ENCODE measurements at regions not wholly inside any gene's neighbourhood (a gene's known extent, or its start where the extent isn't known, plus 50 kb on each side); places are given as distances from the start of the nearest gene placed in this dataset.

DNA sequence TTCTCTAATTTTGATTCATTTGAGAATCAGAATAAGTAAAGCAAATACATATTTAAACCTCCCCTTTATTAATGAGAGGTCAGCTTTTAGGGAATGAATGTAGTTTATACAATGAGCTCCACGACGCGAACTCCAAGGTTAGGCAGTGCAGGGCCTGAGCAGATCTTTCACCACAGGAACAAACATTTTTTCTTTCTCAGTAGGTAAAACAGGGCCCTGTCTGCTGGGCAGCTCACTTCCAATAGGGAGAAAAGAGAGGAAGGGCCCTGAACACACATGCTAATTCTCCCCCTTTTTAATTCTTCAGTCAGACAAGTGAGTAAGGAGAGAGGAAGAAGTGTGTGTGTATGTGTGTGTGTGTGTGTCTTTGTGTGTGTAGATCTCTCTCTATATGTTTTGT is 682.4 kb upstream of the TMEFF2 start:
- no peaks in the 10 kb centered on the region for H3K4me1 ChIP-seq (ENCODE audit: control insufficient read depth, insufficient read depth, low read length)
- no peak overlapping the region for H3K27ac ChIP-seq (ENCODE audit: low read depth, low read length)
- H3K9ac ChIP-seq (ENCODE audit: low read length): no peak overlapping the region
- H3K27me3 ChIP-seq (ENCODE audit: control insufficient read depth, insufficient read depth, low read length): no peaks in the 10 kb centered on the region
- H3K36me3 ChIP-seq (ENCODE audit: control insufficient read depth, insufficient read depth, low read length): no peaks in the 10 kb centered on the region
- H3K9me3 ChIP-seq (ENCODE audit: control insufficient read depth, insufficient read depth, low read depth, low read length): no peaks in the 10 kb centered on the region
- H3K4me3 ChIP-seq (ENCODE audit: low read depth, low read length): no peak overlapping the region

DNA sequence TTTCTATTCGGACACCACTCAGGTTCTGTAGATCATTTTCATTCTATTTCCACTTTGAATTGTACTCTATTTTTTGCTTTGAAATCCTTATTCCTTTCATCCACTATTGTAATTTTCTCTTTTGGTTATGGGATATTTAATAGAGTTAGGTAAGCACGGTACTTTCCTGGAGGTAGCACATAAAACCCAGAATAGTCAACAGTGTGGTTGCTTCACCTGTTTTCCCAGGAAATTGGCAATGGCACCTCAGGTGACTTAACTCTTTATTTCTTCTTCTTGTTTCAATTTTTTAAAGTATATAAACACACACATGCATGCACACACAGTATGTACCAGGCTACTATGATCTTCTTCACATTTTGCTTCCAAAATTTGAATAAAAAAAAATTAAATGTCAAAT is 682.0 kb upstream of the TMEFF2 start:
- no peaks in the 10 kb centered on the region for H3K27me3 ChIP-seq (ENCODE audit: control insufficient read depth, insufficient read depth, low read length)
- no peaks in the 10 kb centered on the region for H3K4me1 ChIP-seq (ENCODE audit: control insufficient read depth, insufficient read depth, low read length)
- H3K9ac ChIP-seq (ENCODE audit: low read length): no peak overlapping the region
- H3K36me3 ChIP-seq (ENCODE audit: control insufficient read depth, insufficient read depth, low read length): no peaks in the 10 kb centered on the region
- no peaks in the 10 kb centered on the region for H3K9me3 ChIP-seq (ENCODE audit: control insufficient read depth, insufficient read depth, low read depth, low read length)
- no peak overlapping the region for H3K27ac ChIP-seq (ENCODE audit: low read depth, low read length)
- no peak overlapping the region for H3K4me3 ChIP-seq (ENCODE audit: low read depth, low read length)

DNA sequence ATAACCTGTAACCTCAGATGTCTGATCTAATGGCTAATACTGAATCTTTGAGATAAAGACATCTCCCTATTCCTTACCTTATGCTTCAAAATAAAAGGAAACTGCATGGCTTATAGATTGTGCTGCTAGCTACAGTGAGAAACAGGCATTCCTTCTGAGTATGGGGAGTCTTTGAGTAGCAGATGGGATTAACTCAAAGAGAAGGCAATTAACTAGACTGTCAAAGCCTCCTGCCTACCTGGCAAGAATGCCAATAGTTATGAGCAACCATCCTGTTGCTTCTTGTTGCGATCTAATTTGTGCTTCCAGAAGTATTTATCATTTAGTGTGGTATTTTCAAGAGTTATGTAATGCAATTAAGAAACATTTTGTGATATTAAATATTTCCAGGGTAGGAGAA is 660.0 kb upstream of the TMEFF2 start:
- no peaks in the 10 kb centered on the region for H3K27me3 ChIP-seq (ENCODE audit: control insufficient read depth, insufficient read depth, low read length)
- no peaks in the 10 kb centered on the region for H3K36me3 ChIP-seq (ENCODE audit: control insufficient read depth, insufficient read depth, low read length)
- H3K4me1 ChIP-seq (ENCODE audit: control insufficient read depth, insufficient read depth, low read length): no peaks in the 10 kb centered on the region
- no peak overlapping the region for H3K9ac ChIP-seq (ENCODE audit: low read length)
- H3K9me3 ChIP-seq (ENCODE audit: control insufficient read depth, insufficient read depth, low read depth, low read length): no peaks in the 10 kb centered on the region
- no peak overlapping the region for H3K4me3 ChIP-seq (ENCODE audit: low read depth, low read length)
- no peak overlapping the region for H3K27ac ChIP-seq (ENCODE audit: low read depth, low read length)

DNA sequence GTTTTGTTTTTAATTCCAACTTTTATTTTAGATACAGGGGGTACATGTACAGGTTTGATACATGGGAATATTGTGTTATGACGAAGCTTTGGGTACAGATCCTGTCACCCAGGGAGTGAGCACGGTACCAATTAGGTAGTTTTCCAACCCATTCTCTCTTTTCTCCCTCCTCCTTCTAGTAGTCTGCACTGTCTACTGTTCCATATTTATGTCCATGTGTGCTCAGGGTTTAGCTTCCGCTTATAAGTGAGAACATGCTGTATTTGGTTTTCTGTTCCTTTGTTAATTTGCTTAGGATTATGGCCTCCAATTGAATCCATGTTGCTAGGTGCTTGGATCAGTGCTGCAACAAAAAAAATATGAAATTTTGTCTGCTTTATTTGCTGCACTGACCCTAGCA is 659.3 kb upstream of the TMEFF2 start:
- H3K9me3 ChIP-seq (ENCODE audit: control insufficient read depth, insufficient read depth, low read depth, low read length): no peaks in the 10 kb centered on the region
- H3K4me1 ChIP-seq (ENCODE audit: control insufficient read depth, insufficient read depth, low read length): no peaks in the 10 kb centered on the region
- H3K36me3 ChIP-seq (ENCODE audit: control insufficient read depth, insufficient read depth, low read length): no peaks in the 10 kb centered on the region
- no peak overlapping the region for H3K4me3 ChIP-seq (ENCODE audit: low read depth, low read length)
- H3K27me3 ChIP-seq (ENCODE audit: control insufficient read depth, insufficient read depth, low read length): no peaks in the 10 kb centered on the region
- H3K27ac ChIP-seq (ENCODE audit: low read depth, low read length): no peak overlapping the region
- H3K9ac ChIP-seq (ENCODE audit: low read length): no peak overlapping the region

DNA sequence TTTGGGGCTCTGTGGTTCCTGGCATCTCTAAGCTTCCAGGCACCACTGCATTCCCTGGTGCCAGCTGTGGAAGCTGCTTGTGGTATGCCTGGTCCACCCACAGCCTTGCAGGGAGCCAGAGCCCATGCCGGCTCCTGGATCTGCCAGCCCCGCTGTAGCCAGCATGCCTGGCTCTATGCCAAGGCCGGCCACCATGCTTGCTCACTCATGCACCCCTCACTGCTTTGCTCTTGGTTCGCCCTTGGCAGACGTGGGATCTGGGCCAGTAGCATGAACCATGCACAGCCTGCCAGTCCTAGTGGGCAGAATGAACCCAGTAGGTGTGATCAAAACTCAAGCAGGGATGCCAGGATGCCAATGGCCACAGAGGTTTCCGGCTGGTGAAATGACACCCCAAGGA is 634.2 kb upstream of the TMEFF2 start:
- H3K9me3 ChIP-seq (ENCODE audit: control insufficient read depth, insufficient read depth, low read depth, low read length): no peaks in the 10 kb centered on the region
- no peaks in the 10 kb centered on the region for H3K4me1 ChIP-seq (ENCODE audit: control insufficient read depth, insufficient read depth, low read length)
- no peak overlapping the region for H3K4me3 ChIP-seq (ENCODE audit: low read depth, low read length)
- H3K36me3 ChIP-seq (ENCODE audit: control insufficient read depth, insufficient read depth, low read length): no peaks in the 10 kb centered on the region
- no peak overlapping the region for H3K9ac ChIP-seq (ENCODE audit: low read length)
- no peak overlapping the region for H3K27ac ChIP-seq (ENCODE audit: low read depth, low read length)
- H3K27me3 ChIP-seq (ENCODE audit: control insufficient read depth, insufficient read depth, low read length): no peaks in the 10 kb centered on the region

DNA sequence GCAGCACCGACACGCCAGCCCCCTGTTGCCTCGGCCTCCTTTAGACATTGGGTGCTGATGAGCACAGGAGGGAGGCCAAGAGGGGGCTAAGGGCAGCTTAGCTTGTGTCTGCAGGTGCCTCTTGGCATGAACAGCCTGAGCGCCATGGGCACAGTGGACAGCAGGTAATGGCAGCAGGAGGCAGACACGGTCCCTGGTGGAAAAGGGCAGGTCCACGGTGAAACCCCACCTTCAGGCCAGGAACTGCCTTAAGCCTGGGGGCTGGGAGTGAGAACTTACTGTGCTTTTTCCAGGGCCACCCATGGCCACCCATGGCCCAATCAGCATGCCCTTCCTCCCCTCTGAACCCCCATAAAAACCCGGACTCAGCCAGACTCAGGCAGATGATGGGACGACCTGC is 633.4 kb upstream of the TMEFF2 start:
- Histone ChIP-seq H3K9me3 (ENCODE audit: control insufficient read depth, insufficient read depth, low read depth, low read length) (no peaks in the 10 kb centered on the region), H3K4me3 (ENCODE audit: low read depth, low read length) (no peak overlapping the region), H3K27me3 (ENCODE audit: control insufficient read depth, insufficient read depth, low read length) (no peaks in the 10 kb centered on the region), H3K4me1 (ENCODE audit: control insufficient read depth, insufficient read depth, low read length) (no peaks in the 10 kb centered on the region), H3K36me3 (ENCODE audit: control insufficient read depth, insufficient read depth, low read length) (no peaks in the 10 kb centered on the region), H3K9ac (ENCODE audit: low read length) (no peak overlapping the region), H3K27ac (ENCODE audit: low read depth, low read length) (no peak overlapping the region)

DNA sequence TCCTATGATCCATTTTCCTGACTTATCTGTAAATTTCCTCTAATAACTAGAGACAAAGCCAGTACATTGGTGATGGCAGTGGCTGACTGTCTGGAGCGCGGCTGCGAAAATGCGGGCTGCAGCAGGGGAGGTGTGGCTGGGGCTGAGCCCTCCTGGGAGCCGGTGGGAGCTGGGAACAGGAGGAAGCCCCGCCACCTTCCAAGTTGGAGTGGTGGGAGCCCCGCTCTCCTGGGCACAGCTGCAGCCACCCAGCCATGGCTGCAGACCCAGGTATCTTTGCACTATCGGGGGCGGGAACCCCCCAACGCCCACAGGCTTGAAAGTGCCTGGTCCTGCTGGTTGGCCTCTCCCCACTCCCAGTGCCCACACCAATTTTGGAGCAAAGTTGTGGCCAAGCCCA is 633.0 kb upstream of the TMEFF2 start:
- Histone ChIP-seq H3K27me3 (ENCODE audit: control insufficient read depth, insufficient read depth, low read length) (no peaks in the 10 kb centered on the region), H3K27ac (ENCODE audit: low read depth, low read length) (no peak overlapping the region), H3K36me3 (ENCODE audit: control insufficient read depth, insufficient read depth, low read length) (no peaks in the 10 kb centered on the region), H3K4me1 (ENCODE audit: control insufficient read depth, insufficient read depth, low read length) (no peaks in the 10 kb centered on the region), H3K9ac (ENCODE audit: low read length) (no peak overlapping the region), H3K4me3 (ENCODE audit: low read depth, low read length) (no peak overlapping the region), H3K9me3 (ENCODE audit: control insufficient read depth, insufficient read depth, low read depth, low read length) (no peaks in the 10 kb centered on the region)

DNA sequence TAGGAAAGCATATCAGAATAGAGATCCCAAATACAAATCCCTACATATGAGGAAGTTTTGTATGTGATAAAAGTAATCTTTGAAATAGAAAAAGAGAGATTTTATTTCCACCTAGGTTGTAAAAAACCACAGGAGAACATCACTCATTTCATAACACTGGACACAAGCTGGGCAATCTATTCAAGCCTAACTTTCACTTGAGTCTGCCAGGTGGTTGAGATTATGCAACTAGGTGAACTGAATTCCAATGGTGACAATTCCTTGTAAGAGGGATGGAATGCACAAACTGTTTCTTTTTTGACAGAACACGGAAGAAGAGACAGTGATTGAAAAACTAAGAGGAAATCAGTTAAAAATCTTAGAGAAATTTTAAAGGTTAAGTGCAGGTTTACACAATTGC is 619.6 kb upstream of the TMEFF2 start:
- Histone ChIP-seq H3K4me1 (ENCODE audit: control insufficient read depth, insufficient read depth, low read length) (no peaks in the 10 kb centered on the region; the same call in 1 of the 2 replicates), H3K9me3 (ENCODE audit: control insufficient read depth, insufficient read depth, low read depth, low read length) (no peaks in the 10 kb centered on the region), H3K27me3 (ENCODE audit: control insufficient read depth, insufficient read depth, low read length) (no peaks in the 10 kb centered on the region), H3K4me3 (ENCODE audit: low read depth, low read length) (no peak overlapping the region), H3K27ac (ENCODE audit: low read depth, low read length) (no peak overlapping the region), H3K9ac (ENCODE audit: low read length) (no peak overlapping the region), H3K36me3 (ENCODE audit: control insufficient read depth, insufficient read depth, low read length) (no peaks in the 10 kb centered on the region)

DNA sequence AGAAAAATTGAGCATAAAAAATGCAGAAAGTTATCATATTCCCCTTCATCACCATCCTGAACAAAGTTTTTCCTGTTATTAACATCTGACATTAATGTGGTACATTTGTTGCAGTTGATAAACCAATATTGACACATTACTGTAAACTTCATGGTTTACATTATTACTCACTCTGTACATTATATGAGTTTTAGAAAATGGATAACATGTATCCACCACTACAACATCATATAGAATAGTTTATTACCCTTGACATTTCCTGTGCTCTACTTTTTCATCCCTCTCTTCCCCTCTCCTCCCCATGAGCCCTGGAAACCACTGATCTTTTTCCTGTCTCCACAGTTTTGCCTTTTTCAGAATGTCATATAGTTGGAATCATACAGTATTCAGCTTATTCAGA is 618.6 kb upstream of the TMEFF2 start:
- H3K9me3 ChIP-seq (ENCODE audit: control insufficient read depth, insufficient read depth, low read depth, low read length): 0 out of 2 replicates have a peak, but pooled peaks cover under 1% of the 10 kb centered on the region
- H3K4me3 ChIP-seq (ENCODE audit: low read depth, low read length): no peak overlapping the region
- no peaks in the 10 kb centered on the region for H3K27me3 ChIP-seq (ENCODE audit: control insufficient read depth, insufficient read depth, low read length)
- no peaks in the 10 kb centered on the region; the same call in 1 of the 2 replicates for H3K4me1 ChIP-seq (ENCODE audit: control insufficient read depth, insufficient read depth, low read length)
- H3K27ac ChIP-seq (ENCODE audit: low read depth, low read length): no peak overlapping the region
- H3K36me3 ChIP-seq (ENCODE audit: control insufficient read depth, insufficient read depth, low read length): no peaks in the 10 kb centered on the region
- H3K9ac ChIP-seq (ENCODE audit: low read length): no peak overlapping the region

DNA sequence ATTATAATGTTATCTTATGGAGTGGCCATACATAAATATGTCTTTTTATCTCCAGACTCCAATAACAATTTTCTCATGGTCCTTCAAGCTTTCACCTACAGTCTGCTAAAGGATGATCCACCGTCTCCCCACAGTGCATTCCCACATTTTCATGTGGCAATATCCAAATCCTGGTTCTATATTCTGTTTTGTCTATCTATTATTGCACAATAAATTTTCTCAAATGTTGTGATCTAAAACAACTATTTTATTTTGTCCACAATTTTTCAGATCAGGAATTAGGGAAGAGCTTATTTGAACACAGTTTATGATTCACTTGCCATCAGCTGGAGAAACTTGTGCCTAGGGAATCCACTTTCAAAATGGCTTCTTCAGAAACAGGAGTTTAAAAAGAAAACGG is 614.4 kb upstream of the TMEFF2 start:
- Histone ChIP-seq H3K4me3 (ENCODE audit: low read depth, low read length) (no peak overlapping the region), H3K4me1 (ENCODE audit: control insufficient read depth, insufficient read depth, low read length) (no peaks in the 10 kb centered on the region), H3K9me3 (ENCODE audit: control insufficient read depth, insufficient read depth, low read depth, low read length) (peaks cover 8% of the 10 kb centered on the region), H3K9ac (ENCODE audit: low read length) (no peak overlapping the region), H3K27me3 (ENCODE audit: control insufficient read depth, insufficient read depth, low read length) (no peaks in the 10 kb centered on the region), H3K36me3 (ENCODE audit: control insufficient read depth, insufficient read depth, low read length) (no peaks in the 10 kb centered on the region), H3K27ac (ENCODE audit: low read depth, low read length) (no peak overlapping the region)

DNA sequence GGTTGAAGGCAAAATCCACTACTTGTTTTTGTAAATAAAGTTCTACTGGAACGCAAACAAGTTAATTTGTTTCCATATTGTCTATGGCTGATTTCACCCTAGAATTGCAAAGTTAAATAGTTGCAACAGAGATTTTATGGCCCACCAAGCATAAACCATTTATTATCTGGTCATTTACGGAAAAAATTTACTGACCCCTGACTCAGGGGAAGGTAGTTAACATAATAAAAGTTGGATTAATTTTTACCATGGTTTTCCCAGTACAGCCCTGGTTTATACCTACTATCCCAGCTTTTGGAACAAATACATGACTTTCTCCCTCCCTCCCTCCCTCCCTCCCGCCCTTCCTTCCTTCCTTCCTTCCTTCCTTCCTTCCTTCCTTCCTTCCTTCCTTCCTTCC is 588.9 kb upstream of the TMEFF2 start:
- no peaks in the 10 kb centered on the region for H3K36me3 ChIP-seq (ENCODE audit: control insufficient read depth, insufficient read depth, low read length)
- no peaks in the 10 kb centered on the region; the same call in 1 of the 2 replicates for H3K9me3 ChIP-seq (ENCODE audit: control insufficient read depth, insufficient read depth, low read depth, low read length)
- H3K27me3 ChIP-seq (ENCODE audit: control insufficient read depth, insufficient read depth, low read length): no peaks in the 10 kb centered on the region
- H3K9ac ChIP-seq (ENCODE audit: low read length): no peak overlapping the region
- H3K27ac ChIP-seq (ENCODE audit: low read depth, low read length): no peak overlapping the region
- H3K4me3 ChIP-seq (ENCODE audit: low read depth, low read length): no peak overlapping the region
- no peaks in the 10 kb centered on the region for H3K4me1 ChIP-seq (ENCODE audit: control insufficient read depth, insufficient read depth, low read length)
